ENCODE measurements at regions not wholly inside any gene's neighbourhood (a gene's known extent, or its start where the extent isn't known, plus 50 kb on each side); places are given as distances from the start of the nearest gene placed in this dataset.

DNA sequence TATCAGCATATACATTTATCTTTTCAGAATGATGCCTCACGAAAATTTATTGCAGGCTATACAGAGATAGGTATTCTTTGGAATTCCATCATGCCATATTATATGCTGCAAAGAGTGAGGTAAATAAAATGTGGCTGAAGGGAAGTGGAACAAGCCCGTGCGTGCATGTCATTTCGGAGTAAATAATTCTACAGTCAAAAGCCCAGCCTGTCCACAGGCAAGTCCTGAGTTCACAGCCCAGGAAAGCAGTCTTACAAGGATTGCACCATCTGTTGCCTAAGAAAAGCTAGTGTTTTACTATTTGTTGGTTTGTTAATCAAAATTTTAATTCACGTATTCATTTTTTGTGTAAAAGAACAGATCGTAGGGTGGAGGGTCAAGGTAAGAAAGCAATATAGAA, 292.4 kb upstream of the AKR1E2 start:
- no peak for DNase-seq (ENCODE audit: low read depth)

DNA sequence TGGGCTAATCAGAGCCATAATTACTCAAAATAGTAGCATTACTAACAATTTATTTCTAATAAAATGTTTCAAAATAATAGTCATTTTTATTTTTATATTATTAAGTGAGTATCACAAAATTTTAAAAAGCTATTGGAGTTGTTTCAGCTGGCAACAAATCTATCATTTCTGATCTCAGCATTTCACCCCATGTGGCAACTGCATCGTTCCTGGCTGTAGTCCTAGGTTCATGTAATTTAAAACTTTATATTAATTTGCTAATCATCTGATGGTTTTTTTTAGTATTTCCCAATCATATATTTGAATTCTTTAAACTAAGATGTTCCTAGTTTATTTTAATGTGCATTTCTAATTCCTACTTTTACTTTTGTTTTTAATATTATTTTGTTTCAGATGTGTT, 293.0 kb upstream of the AKR1E2 start:
- DNase-seq (ENCODE audit: low read depth) = peak; percentile 28

DNA sequence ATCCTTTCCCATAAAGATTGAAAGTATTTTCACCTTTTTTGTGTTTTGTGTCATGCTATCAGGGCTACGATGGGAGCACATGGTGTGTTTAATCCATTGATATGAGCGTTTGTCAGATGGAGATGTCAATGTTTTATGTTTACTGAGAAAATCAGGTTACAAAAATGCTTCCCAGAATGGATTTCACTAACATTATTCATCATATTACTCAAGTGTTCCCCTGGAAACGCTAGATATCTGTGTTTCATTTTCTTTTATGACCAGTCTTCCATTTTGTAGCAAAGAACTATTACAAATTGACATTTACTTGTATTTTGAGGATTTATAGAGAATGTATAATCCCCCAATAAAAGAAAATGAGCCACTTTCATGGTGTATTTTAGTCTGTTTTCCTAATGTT, 293.5 kb upstream of the AKR1E2 start:
- peak; percentile 66 for DNase-seq (ENCODE audit: low read depth)

DNA sequence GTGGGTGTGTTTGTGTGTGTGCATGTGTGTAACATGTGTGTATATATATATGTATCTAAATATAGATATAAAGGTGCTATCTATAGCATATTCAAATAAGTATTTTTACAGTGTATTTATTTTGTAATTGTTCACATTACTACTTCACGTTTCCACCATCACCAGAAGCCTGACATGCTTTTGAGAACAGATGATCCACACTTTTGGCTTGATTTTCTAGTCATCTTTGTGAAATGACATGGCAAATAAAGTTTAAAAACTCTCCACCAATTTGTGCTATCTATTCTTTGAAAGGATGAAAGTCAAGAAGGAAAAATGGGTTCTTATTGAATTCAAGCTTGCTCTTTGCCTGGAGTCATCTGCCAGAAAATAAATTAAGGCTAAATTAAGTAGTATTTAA, 294.0 kb upstream of the AKR1E2 start:
- no peak for DNase-seq (ENCODE audit: low read depth)

DNA sequence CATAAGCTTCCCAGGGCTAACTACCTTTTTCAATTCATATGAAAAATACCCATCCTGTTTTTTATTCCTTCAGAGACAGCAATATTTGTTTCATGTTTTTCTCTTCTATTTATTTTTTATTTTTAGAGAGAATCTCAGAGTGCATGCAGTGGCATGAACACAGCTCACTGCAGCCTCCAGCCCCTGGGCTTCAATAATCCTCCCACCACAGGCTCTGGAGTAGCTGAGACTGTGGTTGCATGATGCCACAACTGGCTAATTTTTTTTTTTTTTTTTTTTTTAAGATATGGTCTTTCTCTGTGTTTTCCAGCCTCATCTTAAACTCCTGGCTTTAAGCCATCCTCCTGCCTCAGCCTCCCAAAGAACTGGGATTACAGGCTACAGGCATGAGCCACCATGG, 296.7 kb upstream of the AKR1E2 start:
- DNase-seq (ENCODE audit: low read depth) = no peak

DNA sequence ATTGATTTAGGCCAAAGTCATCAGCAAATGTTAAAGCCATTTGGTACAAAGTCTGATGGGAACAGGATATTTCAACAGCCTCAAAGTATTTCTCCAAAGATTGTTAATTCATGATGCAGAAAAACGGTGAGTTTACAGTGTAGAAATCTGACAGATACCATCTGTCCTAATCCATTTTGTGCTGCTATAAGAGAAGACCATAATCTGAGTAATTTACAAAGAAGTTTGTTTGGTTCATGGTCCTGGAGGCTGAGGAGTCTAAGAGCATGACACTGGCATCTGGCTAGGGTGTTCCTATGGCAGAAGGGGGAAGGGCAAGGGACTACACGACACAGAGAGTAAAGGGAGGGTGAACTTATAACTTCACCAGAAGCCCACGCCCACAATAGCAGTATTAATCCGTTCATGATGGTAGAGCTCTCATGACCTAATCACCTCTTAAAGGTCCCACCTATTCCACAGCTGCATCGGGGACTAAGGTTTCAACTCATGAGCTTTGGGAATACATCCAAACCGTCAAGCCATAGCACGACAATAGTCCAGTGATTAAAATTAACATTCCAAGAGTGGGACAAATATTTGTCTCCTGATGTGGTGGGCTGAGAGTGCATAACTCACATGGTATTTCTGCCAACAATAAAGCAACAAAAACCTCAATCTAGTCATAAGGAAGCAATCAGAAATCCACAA, 298.6 kb upstream of the AKR1E2 start:
- peak; percentile 90 for DNase-seq (ENCODE audit: low read depth)

DNA sequence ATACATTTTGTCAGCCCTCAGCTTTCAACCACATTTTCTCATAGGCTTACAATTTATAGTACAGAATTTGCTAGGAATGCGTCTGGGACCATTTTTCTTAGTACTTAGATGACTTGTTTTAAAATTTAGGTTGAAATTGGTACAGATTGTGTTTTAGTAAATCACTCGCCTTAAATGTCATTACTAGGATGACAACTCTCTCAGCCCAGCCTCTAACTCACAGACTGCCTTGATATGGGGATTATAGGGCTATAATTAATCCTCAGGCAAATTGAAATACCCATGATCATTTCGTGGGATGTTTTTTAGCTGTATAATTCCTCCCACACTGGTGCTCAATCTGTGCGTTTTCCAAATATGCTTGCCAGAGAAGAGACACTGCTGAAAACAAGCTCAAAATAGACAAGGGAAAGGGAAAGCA, 299.7 kb upstream of the AKR1E2 start:
- no peak for DNase-seq (ENCODE audit: low read depth)

DNA sequence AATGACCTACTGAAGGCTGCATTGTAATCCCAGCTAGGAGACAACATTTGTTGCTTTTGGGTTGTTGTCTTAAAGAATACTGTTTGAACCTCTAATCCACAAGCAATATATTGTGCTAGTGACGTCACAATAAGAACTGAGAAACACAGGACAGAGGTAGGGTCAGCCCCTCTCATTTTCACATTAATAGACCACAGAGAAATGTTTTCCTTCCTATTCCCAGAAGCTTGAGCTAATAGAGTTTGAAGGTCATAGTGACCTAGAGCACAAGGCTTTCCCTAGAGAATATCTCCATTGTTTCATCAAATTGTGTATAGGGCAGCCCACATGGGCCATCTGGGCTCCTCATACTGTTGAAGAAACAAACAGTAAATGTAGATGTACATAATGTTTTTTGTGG, 300.9 kb upstream of the AKR1E2 start:
- DNase-seq (ENCODE audit: low read depth) = no peak

DNA sequence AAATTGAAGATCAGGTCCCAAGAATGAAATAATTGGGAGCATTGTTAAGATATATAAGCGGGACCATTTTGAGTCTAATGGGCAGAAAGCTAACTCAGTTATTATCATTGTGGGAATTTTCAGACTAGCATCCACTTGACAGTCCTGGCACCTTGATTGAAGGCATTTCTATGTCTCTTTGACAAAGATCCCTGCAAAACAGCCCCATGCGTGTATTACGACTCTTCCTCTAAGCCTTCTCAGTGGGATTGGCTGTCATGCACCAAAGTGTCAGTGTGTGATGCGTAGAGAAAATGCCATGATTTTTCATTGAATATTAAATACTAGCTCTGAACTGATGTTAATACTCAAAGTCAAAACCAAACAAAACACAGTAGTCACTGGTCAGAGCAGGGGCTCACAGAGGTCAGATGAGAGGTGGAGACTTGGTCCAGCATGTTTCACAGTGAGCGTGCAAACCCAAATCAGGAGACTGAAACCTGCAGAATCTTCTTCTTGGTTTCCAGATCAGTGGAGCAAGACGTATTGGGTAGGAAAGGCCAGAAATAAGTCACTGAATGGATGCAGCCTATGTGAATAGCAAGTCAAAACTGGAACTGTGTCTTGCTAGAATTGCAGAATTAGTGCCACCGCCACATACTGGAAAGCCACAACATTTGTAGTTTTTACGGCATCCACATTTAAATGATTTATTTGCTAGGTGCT, 303.6 kb upstream of the AKR1E2 start:
- DNase-seq (ENCODE audit: low read depth) = no peak

DNA sequence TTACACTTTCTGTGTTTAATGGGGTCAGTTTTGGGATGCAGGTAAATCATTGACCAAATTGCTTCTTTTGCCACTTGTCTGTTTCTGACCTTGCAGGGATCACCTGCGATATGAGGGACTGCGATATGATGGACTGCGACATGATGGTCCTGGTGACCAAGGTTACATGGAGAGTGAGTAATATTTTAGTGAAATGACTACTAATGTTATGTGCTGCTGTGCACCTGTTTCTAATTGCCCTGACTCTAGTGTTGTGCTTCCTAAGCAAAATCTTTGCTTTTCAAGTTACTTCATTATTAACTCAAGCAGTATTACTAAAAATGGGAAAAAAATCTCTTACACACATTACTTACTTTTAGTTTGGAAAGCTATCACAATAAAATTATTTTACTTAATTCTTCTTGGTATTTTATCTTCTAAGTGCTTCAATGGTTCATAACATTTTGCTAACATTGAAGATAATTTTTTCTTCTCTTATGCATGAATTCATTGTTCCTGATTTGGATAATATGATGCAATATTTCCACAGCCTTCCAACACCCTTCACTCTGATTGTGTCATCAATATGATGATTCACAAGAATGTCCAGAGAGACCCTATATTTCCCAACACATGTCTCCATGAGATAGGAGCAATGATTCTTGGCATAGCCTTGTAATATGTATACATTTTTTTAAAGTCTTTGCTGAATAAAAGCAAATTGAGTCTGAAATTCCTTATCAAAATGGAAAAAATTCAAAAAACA, 306.2 kb upstream of the AKR1E2 start:
- DNase-seq (ENCODE audit: low read depth) = no peak

DNA sequence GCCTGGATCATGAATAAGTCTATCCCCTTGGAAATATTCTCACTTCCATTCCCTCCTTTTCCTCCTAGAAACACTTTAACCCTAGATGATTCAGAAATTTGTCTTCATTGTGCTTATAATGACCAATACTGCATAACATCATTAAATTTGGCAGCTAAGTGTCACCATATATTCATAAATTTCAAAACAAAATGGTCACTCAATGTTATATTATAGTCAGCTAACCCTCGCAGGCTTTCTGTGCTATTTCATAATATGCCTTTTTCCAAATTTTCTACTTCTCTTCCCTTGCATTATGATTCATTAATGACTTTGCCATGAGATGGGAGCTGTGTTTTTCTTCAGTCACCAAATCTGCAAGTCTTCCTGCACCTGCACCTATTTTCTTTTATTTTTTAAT, 308.3 kb upstream of the AKR1E2 start:
- no peak for DNase-seq (ENCODE audit: low read depth)

DNA sequence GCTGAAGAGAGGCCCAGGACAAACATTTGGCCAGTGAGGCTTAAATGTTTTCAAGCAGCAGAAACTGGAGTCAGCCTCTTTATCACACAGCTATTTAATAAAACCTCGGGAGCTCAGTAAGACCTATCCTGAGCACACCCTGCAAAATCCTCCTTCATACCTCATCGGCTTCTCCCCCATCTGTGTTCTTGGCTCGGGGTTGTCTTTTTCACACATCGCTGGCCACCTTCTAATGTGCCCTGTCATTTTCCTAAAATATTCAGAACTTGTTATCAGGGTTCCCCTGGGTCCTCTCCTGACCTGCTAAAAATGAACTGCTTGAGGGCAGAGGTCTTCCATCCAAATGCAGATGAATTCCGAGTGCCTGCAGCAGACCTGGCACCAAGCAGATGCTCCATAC, 310.3 kb upstream of the AKR1E2 start:
- no peak for DNase-seq (ENCODE audit: low read depth)

DNA sequence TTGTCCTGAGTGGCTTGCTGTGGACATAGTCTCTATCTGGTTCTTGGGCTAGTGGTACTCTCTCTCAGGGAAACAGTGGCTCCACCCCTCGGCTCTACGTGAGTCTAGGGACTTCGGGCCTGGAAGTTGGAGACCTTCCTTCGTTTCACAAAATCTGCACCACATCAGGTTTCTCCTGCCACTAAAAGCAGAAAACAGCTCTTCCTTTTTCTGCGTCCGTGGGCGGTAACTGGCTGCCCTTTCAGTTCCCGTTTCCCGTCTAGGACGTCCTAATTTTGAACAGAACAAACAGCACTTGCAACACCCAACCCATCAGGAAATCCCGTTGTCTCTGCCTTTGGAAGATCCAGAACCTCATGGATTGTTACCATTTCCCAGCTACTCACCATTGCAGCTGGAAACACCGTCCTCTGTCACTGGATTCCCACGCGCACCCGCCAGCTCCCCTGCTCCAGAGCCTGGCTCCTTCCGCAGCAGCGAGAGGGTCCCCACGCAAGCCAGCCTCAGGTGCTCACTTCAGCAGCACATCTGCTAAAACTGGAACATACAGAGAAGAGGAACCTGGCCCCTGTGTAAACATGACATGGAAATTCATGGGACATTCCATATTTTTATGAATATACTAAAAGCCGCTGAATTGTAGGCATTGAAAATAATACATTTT, 311.4 kb upstream of the AKR1E2 start:
- no peak for DNase-seq (ENCODE audit: low read depth)

DNA sequence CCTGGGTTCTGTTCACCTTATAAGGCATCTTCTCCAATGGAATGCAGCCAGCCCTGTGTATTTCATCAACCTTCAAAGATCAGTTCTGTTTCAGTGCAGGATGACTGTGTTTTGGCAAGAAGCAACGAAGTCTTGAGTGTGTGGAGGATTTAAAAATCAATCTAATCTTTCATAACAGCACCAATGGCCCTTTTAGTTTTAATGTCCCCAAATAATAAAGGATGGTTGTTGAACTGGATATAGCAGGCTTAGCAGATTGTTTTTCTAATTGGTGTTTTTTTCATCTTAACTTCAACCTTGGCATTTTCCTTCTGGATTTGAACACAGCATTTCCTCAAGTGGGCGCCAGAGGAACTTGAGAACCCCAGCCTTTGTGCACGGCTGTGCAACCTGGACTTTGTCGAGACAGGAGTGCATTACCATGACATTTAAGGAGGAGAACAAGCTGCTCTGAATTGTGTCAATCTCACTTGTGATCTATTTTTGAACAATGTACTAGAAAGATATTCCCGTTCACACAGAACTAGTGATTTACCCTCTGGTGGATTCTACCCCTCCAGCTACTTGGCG, 313.3 kb upstream of the AKR1E2 start:
- DNase-seq (ENCODE audit: low read depth) = peak; percentile 77

DNA sequence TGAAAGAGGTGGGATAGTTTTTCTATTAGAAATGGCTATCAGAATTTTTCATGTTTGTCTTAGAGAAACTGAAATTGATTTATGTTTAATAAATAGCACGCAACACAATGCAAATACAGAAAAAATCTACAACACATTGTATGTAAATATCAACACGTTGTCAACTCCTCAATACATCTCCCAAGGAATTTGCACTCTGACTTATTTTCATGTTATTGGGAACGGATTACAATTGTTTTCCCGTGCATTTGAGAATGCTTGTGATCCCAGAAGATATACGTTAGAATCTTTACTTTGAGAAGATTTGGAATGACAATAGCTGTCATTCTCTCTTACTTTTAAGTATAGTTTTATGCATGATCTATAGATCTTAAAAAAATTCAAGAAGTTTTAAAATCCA, 313.8 kb upstream of the AKR1E2 start:
- no peak for DNase-seq (ENCODE audit: low read depth)

DNA sequence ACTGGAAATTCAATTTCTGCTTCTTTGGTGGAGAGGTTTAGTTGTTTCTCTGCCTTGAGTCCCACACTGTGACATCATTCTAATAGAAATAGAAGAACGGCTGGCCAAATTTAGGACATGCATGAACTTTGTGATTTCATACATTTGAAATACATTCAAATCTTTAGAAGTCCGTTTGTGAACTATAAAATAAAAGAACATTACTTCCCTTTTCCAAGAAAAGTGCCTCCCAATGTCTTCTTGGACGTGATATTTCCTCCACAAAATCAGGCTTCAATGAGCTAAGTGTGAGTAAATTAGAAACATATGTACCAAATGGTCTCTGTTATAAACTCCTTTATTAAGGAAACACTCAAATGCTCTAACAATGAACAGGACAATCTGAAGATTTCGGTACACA, 314.5 kb upstream of the AKR1E2 start:
- no peak for DNase-seq (ENCODE audit: low read depth)

DNA sequence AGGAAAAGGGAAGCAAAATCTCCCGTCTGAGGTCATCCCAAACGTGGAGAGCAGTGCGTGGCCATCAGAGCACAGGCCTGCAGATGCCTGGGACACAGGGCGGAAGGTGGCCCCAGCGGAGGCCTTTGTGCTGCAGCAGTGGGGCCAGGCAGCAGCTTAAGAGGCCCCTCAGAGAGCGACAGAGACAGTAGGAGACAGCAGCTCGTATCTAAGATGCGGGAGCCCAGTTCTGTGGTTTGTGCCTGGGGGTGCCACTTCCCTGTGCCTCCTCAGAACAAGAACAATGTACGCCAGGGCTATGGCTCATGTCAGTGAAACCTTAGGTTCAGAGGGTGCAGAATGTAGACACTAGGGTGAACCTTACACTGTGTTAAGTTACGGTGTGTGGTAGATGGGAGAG, 316.6 kb upstream of the AKR1E2 start:
- no peak for DNase-seq (ENCODE audit: low read depth)

DNA sequence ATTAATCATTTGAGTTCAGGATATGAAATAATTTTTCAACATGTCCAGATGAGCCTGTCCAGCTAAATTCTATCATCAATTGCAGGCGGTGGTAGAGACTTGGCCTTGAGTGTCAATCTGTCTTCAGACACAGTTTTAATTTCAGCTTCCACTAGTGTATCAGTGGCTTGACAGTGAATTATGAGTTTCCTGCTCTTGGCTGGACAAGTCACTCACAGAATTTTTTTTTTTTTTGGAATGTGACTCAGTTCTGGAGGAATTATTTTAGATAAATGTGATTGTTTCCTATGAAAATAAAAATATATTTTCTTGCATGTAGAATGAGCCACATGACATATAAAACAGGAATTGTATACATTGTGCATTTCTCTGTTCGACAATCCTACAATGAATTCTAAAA, 319.9 kb upstream of the AKR1E2 start:
- DNase-seq (ENCODE audit: low read depth) = no peak

DNA sequence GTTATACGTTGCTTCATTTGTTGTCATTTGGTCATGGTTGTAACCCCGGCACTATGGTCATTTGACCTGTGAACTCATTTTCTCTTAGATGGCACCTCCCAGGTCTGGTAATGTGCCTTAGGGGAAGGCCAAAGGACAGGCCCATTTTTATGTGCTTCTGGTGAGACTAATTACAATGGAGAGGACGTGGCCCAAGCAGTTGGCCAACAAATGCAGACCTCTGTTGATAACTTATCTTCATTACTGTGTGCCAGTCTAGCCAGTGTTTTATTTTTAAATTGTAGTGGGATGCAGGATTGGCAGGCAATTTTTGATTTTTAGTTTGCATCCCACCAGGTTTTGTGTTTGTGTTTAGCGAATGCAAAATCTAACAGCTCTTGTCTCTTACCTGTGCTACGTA, 321.5 kb upstream of the AKR1E2 start:
- DNase-seq (ENCODE audit: low read depth) = no peak

DNA sequence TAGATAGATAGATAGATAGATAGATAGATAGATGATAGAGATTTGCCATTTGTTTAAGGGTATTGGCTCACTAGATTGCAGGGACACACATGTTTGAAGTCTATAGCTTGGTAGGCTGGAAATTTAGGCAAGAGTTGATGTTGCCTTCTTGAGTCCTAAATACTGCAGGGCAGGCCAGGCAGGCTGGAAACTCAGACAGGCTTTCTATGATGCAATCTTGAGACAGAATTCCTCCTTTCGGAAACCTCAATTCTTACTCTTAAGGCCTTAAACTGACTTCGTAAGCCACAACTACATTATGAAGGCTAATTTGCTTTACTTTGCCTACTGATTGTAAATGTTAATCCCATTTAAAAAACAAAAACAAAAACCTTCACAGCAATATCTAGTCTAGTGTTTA, 322.9 kb upstream of the AKR1E2 start:
- no peak for DNase-seq (ENCODE audit: low read depth)

DNA sequence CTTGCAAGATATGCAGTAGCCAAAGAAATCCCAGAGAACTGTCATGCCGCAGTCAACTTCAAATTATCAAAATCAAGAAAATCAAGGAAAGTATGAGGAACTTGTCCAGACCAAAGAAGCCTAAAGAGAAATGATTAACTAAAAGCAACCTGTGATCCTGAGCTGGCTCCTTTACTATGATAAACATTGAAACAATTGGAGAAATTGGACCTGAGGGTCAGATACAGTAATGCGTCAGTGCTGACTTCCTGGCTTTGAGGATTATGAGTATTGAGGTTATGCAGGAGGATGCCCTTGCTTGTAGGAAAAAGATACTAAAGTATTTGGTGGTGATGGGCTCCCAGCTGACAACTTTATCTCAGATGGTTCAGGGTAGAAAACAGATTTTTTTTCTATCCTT, 324.7 kb upstream of the AKR1E2 start:
- DNase-seq (ENCODE audit: low read depth) = no peak

All from myocyte (in vitro differentiated cells).